ENCODE measurements at regions not wholly inside any gene's neighbourhood (a gene's known extent, or its start where the extent isn't known, plus 50 kb on each side); places are given as distances from the start of the nearest gene placed in this dataset.
"Not testable (repeated sequence)": the region's sequence is repeated elsewhere in the genome, so short reads cannot be mapped to it uniquely, and the experiment has no call there.

DNA sequence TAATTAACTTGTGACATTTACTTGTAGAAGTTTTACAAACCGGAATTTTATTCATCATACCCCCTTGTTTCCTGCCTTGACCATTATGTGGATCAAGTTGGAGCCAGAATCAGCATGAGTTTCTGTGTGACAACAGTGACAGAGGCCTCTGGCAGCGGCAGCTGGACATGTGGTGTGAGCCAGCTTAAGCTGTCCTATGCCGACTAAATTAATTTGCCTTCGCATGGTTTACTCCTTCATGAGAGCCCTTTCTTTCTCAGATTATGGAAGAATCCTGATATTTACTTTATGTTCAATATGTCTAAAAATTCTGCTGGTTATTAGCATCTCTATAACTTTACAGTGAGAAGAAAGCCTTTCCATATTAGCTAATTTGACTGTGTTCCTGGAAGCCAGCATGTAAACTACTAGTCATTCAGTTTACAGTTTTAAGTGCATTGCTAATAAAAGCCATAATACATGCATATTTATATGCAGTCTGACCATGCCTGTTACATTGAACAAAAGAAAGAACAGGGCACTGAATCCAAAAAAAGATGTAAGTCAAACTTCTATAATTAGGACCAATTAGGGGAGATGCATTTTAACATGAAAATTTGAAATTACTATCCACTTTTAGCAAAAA is 495.8 kb upstream of the ACVR2A start:
- no peak for DNase-seq

DNA sequence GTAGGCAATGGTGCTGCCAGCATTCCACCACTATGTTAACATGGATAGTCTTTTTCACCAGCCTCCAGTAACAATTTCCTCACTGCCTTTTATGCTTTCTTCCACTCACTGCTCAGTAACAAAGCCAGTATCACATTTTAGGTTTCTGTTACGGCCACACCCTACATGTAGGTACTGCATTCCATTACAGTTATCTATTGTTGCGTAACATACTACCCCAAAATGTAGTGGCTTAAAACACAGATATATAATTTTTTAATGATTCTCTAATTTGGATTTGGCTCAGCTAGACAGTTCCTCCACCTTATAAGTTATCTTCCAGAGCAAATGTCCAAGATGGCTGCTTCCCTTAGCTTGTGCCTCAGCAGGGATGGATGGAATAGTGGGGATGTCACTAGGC is 498.7 kb upstream of the ACVR2A start:
- no peak for DNase-seq

DNA sequence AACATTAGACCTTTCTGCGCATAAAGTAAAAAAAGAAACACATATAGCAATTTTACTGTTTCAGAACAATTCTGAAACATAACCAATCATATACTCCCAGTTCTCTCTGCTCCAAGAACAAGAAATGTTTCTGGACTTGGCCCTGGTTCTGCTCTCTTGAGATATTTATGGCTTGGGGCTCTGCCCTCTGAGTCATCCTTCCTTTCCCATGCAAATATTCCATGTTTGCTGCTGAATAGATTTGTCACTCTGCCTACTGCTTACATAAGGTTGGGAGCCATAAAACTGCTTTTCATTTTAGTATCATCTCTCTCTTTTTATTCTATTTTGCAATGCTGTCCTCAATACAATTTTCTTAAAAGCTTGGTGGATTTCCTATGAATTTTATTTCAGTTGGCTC is 499.6 kb upstream of the ACVR2A start:
- no peak for DNase-seq

DNA sequence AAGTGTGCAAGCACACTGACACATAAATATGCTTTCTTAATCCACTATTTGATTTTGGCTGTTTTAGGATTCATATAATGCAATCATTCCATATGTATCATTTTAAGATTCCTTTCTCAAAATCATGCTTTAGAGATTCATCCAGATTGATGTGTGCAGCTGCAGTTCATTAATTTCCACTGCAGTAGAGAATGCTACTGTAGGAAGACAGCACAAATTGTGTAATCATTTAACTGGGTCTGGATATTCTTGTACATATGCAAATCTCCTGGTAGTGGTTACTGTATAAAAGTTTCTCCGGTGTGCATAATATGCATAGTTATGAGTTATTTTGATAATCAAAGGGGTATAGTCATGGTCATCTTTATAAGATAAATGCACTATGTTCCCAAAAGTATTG is 502.5 kb upstream of the ACVR2A start:
- DNase-seq = no peak

DNA sequence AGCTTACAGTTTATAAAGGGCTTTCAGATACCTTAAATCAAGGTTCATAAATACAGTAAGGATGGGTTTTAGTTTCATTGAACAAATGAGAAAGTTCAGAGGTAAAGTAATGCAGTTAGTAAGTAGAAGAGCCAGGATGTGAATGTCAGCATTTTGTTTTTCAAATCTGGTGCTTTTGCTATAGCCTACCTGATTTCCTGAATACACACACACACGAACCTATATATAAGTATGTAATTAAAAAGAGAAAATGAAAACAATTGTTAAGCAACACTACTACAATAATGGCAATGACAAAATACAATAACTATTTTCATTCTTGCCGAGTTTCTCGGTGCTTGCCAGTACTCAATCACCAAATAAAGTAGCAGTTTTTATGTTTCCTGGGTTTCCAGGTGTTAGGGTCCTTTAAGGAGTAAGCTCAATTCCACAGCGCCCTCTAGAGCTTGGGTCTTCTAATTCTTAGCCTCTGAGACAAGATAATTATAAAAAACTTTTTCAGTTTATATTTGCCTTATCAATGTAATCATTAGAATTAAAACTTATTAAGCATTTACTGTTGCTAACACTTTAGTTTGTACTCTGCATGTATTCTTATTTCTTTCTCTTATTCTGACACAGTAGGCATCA is 512.9 kb upstream of the ACVR2A start:
- DNase-seq = no peak

DNA sequence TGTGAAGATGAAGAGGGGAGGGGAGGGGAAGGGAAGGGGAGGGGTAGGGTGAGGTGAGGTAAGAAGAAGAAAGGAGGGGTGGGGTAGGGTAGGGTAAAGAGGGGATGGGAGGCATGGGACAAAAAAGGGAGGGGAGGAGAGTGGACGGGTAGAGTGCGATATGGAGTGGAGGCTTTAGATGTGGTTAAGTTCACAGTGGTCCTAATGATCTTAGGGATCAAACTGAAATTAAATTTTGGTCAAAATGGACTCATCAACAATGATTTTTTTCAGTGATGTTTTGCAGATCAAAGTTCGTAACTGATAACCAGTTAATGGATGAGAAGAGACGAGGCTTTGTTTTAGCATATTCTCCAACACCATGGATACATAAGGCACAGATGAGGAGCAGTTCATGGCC is 513.9 kb upstream of the ACVR2A start:
- no peak for DNase-seq

DNA sequence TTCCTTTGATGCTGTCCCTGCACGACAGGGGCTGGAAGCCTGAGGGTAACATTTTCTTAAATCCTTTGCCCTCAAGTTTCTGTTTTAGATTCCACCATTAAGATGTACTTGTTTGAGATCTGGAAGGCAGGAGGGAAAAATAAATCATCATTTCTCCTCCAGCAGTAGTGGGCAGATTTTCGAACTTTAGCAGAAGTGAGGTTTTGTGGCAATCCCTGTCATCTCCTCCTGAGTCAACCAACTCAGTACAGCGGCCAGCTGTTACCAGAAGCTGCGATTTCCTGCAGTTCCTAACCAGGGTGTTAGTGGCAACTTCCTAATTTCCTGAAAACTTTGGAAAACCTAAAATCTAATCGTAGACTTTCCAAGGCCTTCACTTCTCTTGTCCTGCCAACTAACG is 517.2 kb upstream of the ACVR2A start:
- no peak for DNase-seq

DNA sequence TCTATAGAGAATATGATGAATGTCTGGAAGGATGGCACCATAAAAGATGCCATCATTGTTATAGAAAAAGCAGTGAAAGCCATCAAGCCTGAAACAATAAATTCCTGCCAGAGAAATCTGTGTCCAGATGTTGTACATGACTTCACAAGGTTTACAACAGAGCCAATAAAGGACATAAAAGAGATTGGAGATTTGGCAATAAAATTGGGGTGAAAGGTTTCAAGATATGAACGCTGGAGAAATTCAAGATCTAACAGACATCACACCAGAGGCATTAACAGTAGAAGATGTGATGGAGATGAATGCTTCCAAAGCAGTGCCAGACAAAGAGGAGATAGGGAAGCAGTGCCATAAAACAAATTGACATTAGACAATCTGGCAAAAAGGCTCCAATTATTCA is 518.8 kb upstream of the ACVR2A start:
- DNase-seq = no peak

DNA sequence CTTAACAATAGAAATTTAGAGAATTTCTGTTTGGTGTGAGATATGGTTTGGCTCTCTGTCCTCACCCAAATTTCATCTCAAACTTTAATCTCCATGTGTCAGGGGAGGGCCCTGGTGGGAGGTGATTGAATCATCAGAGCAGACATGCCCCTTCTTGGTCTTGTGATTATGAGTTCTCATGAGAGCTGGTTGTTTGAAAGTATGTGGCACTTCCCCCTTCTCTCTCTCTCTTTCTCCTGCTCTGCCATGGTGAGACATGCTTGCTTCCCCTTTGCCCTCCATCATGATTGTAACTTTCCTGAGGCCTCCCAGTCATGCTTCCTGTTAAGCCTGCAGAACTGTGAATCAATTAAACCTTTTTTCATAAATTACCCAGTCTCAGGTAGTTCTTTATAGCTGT is 524.7 kb upstream of the ACVR2A start:
- no peak for DNase-seq

DNA sequence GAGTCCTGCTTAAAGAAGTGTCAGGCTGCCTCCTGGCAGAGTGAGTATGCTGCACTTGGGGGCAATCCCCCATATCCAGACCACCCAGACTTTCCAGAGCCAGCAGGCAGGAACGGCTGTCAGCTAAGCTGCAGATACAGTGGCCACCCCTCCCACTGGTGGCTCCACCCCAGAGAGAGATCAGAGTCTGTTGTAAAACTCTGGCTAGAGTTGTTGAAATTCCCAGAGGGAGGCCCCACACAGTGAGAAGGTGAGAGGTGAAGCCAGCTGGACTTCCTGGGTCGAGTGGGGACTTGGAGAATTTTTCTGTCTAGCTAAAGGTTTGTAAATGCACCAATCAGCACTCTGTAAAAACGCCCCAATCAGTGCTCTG is 533.8 kb upstream of the ACVR2A start:
- DNase-seq = no peak

DNA sequence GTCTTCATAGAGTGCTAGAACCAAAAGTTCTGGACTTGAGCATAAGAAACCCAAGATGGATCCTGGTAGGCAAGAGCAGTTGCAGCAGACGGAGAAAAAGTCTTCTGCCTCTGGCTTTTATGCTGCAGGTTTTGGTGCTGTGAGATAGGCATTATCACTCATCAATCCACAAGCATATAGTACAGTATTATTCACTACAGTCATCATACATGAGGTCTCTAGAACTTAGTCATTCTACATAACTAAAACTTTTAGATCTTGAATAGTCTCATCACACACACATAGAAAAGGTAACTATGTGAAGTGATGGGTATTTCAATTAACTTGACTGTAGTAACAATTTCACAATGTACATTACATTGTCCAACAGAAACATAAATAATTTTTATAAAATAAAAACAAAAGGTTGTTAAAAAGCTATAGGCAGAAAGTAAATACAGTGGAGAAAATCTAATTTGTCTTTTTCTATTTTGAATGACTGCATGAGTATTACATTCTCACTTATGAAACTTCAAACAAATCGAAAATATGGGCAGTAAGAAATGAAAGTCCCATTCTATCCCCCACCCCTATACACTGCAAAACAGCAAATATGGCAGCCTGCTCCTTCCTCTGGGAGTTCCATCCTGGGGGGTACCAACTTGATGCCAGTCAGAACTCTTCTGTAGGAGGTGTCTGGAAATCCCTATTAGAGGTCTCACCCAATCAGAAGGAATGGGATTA is 534.3 kb upstream of the ACVR2A start:
- DNase-seq = no peak

DNA sequence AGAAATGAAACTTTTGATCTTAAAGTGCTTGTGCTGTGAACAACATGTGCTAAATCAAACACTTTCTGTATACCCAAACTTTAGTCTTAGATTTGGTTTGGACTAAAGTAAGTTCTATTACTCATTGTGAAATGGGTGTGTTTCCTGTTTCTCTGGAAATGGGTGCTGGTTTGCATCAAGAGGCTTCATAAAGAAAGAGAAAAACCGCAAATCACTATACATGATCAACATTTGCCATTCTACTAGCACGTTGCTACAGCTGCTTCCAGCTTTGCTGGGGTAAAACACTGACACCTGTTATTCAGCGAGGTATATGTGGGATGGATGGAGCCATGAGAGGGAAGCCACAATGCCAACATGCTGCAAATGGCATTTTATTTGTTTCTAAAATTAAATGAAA is 547.0 kb upstream of the ACVR2A start:
- DNase-seq = no peak

DNA sequence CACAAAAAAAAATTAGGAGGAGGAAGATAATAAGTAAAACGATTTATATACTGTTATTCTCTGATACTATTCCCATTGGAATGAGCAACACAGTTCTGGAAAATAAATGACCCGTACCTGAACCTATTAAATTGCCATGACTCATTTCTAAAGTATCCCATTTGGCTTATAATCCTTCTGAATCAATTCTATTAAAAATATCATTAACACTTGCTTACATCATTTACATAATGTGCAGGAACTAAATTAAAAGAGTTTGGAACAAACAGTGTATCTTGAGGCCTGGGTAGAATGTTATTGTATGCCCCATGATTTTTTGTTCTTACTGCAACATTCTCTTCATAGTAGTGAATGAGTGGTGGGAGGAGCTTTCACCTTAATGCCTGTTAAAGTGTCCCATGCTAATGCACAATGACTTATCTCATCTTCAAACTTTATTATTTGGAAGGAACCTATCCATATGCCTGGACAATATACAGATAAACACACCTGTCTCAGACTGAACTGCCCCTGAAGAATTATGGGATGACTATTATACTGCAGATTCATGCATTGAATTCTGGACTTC is 549.9 kb upstream of the ACVR2A start:
- no peak for DNase-seq

DNA sequence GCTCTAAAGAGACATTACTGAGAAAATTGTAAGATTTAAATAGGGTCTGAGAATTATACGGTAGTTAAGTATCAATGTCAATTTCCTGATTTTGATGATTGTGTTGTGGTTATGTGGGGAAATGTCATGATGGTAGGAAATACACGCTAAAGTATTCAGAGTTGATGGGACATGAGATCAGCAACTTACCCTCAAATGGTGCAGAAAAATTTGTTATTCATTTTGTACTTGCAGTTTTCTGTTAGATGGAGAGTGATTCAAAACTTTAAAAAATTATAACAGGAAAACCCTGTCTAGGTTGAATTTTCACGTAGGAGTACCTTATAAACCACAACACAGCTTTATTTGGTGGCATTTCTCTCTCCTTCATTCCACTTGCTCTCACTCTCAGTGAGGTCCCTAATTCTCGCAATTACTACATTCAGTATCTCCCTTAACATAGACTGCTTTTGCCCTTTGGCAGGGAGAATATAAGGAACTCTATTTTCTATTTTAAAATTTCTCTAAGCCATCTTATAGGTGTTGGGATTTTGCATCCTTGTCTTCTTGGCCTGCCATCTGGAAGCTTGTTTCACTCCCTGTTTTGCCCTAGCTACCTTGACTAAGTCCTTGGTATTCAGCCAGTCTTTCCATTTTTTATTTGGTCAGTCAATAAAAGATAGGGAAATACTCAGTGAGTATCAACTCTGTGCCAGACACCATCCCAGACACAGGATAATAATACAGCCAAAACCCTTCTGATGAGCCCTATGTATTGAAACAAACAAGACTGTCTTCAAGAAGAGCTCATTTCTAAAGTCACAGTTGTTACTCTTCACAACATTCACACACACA is 550.6 kb upstream of the ACVR2A start:
- DNase-seq = no peak

DNA sequence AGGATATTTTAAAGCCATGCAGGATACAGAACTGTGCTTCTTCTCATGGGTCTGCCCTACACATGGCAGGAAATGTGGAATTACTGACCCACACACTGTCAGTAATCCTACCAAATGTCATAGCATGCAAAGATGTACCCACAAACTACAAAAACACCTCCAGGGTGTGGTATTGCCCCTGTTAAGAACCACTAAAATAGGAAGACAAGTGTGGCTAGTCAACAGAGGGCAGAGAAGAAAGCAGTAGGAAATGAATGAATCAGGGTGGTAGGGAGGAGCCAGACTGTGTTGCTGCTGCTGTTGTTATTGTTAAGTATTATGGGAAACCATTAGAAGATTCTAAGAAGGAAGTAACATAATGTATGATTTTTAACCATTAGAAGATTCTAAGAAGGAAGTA is 556.7 kb upstream of the ACVR2A start:
- no peak for DNase-seq

DNA sequence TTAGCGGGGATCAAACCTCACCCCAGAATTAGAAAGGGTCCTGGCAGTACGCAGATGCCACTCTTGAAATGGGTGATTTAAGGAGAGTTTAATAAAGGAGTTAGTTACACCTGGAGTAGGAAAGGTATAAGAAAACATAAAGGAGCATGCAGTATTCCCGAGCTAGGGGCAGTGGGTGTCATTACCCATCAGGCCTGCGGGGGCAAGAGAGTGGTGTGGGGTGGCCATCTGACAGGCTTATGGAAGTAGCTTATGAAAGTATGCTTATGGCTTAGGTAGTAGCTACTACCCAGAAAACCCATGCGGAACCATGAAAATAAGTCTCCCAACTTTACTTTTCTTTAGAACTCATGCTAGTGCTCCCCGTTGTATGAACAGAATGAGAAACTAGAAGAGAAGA is 568.9 kb upstream of the ACVR2A start:
- DNase-seq = no peak

DNA sequence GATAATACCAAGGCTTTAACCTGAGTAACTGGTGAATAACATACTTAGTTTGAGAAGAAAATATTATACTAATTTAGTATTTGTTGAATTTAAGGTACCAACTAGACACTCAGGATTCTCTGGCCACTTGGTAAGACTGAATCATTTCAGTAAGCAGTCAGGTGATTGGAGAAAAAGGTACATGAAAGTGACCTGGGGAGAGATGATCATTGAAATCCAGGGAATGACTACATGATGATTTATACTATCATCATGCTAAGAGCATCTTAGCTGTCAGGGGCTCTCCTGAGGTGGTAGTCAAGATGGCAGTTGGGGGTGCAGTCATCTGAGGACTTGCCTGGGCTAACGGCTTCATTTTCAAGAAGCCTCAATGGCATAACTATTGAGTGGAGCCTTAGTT is 571.2 kb upstream of the ACVR2A start:
- no peak for DNase-seq

DNA sequence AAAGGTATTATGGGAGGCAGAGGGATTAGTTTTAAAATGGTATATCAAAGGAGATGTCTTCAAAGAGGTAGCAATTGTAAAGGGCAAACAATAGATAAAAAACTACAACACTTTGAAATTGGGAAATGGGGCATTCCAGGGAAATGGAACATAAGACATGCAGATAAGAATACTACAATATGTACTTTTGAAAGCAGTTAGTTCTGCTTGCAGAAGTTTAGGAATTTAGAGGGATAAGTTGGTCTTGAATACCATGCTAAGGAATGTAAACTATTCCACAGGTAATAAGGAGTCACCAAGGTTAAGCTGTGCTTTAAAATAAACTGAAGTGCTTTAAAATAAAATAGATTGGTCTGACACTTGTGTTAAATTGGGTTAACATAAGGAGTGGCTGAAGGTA is 571.7 kb upstream of the ACVR2A start:
- DNase-seq = no peak

DNA sequence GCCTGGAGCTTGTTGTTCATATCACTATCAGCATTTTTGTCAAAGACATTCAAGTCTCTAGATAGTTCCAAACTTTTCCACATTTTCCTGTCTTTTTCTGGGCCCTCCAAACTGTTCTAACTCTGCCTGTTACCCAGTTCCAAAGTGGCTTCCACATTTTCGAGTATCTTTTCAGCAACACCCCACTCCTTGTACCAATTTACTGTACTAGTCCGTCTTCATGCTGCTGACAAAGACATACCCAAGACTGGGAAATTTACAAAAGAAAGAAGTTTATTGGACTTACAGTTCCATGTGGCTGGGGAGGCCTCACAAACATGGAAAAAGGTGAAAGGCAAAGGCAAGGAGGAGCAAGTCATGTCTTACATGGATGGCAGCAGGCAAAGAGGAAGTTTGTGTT is 575.2 kb upstream of the ACVR2A start:
- not testable (repeated sequence) for DNase-seq

DNA sequence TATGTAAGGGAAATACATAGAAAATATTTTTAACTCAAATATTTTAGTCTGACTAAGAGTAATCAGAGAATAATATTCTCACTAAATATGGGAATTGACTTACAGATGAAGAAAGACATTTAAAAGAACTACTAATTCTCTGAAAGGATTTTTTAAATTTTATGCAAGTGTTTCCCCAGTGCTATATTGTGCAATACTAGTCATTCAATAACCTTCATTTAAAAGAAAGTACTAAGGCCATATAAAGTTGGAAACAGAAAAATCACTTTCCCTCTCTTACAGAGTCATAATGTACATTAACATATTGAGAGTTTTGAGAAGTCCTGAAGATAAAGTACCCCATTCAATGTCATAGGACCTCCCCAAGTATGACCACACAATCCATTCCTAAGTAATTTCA is 584.6 kb upstream of the ACVR2A start:
- no peak for DNase-seq

DNA sequence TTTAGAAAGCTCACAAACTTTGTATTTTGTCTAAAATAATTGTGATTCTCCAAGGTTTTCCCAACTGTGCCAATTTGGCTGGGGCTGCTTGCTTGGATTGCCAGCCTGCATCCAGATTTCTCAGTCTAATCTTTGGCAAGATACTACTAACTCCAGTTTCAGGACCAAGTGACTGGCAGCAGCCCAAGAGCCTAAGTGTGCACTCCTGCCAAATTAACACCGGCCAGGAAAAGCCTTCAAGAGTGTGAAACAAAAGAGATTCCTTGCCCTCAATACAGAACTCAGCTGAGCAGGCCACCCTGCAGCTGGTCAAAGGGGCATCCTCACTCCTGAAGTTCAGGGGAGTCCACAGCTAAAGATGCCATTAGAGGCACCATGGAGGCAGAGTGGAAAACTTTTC is 589.0 kb upstream of the ACVR2A start:
- DNase-seq = no peak

DNA sequence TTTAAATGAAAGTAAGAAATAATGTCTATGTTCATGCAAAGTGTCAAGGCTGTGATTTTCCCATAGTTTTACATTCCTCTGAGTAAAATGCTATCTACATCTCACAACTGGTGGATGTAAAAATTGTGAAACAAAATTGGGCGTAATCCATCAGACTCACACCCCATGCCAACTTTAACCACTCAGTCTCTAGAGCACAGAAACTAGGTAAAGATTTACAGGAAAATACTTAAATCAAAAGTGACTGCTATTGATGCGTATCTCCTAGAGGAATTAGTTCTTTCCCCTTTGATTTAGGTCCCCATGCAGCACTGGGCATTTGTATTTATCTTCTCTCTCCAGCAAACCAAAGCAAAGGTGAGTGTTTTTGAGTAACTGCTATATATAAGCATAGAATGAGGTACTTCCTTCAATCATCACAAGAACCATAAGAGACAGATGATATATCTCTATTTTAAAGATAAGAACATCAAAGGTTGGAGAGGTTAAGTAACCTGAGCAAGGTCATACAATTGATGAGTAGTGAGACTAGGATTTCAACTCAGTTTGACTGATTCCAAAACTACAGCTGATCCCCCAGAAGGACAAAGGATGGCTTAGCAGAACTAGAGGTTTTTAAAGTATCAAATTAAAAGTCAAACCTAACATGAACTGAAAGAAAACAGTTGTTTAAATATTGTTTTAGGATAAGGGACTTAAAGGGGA is 594.0 kb upstream of the ACVR2A start:
- DNase-seq = no peak

DNA sequence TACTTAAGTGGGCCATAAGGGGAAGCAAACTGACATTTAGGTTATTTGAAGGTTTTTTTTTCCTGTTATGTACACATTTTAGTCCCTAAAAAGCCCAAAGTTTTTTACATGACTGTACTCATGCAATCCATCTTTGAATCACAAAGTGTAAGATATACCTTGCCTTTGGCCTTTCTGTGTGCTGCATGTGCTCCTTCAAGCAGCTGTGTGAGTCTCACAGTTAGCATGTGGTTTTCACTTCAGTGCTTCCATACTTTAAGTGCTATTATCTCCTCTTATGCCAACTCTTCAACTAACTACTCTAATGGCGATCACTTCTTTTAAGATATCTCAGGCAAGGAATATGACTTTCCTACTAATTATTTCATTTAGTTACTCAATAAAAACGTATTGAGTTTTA is 597.1 kb upstream of the ACVR2A start:
- no peak for DNase-seq
